Gastrocnemius medialis (tissue), 4 donors: ENCODE measurements at regions not wholly inside any gene's neighbourhood (a gene's known extent, or its start where the extent isn't known, plus 50 kb on each side); places are given as distances from the start of the nearest gene placed in this dataset.

Source experiments
- ATAC-seq, 2 donors: fragments of 150-250 bp; one replicate each; pipeline ENCODE4 v1.9.1; 2016
- DNase-seq, 2 donors: peaks; one replicate each; pipeline ENCODE4 v3.0.0-alpha.2; 2019
- H3K27ac ChIP-seq, 4 donors: fragments of 200-600 bp; sonication (generic); 1 replicate in 1 of 4; 2 replicates in 3 of 4; pipeline ENCODE4 v1.5.1; 2016 to 2018; ENCODE audit warnings: mild to moderate bottlenecking in 2 of 4, moderate library complexity in 1 of 4
- H3K27me3 ChIP-seq, 3 donors: fragments of 200-600 bp; sonication (generic) in 2 of 3; 1 replicate in 1 of 3; 2 replicates in 2 of 3; pipeline versions ENCODE4 v1.5.1 to v1.6.0; 2016 to 2019; ENCODE audit warnings: mild to moderate bottlenecking in 1 of 3, moderate library complexity in 1 of 3
- H3K36me3 ChIP-seq, 2 donors: fragments of 200-600 bp; sonication (generic) in 1 of 2; one replicate each; pipeline ENCODE4 v1.5.1; 2017 to 2018
- H3K4me1 ChIP-seq, 2 donors: fragments of 200-600 bp; sonication (generic) in 1 of 2; one replicate each; pipeline ENCODE4 v1.5.1; 2016 to 2017; ENCODE audit warnings: mild to moderate bottlenecking in 2 of 2
- H3K4me3 ChIP-seq, 4 donors: fragments of 200-600 bp; sonication (generic) in 3 of 4; 1 replicate in 1 of 4; 2 replicates in 3 of 4; pipeline ENCODE4 v1.5.1; 2016 to 2019; ENCODE audit warnings: mild to moderate bottlenecking in 2 of 4
- H3K9me3 ChIP-seq, 3 donors: fragments of 200-600 bp; sonication (generic) in 2 of 3; 1 replicate in 1 of 3; 2 replicates in 2 of 3; pipeline ENCODE4 v1.5.1; 2016 to 2019
- CTCF ChIP-seq, 5 experiments: fragments of 450-650 bp in 3 of 5; fragments of 200-600 bp in 2 of 5; sonication (generic) in 2 of 5; IDR thresholded peaks in 4 of 5; conservative IDR thresholded peaks in 1 of 5; 1 replicate in 4 of 5; 2 replicates in 1 of 5; pipeline ENCODE4 v1.5.1; 2016 to 2019; ENCODE audit warnings: antibody characterized with exemption in 5 of 5, mild to moderate bottlenecking in 3 of 5, moderate library complexity in 3 of 5
- POLR2A ChIP-seq, 2 donors: fragments of 450-650 bp; IDR thresholded peaks; one replicate each; pipeline ENCODE4 v1.6.1; 2017; ENCODE audit warnings: antibody characterized with exemption in 2 of 2, mild to moderate bottlenecking in 2 of 2, moderate library complexity in 2 of 2
- in situ Hi-C, 4 donors: fragments of 200-750 bp; cut with MboI; loops; one replicate each; pipeline versions ENCODE4 v1.15.0 to v1.8.0; 2017; ENCODE audit warnings: low sequenced_read_pairs in 4 of 4
- intact Hi-C: fragments of 100-400 bp; cut with DNase I; formaldehyde crosslinking; loops from one replicate; pipeline ENCODE4 v1.15.1; 2023; ENCODE audit warnings: low total_unique reads

- H3K4me1 ChIP-seq = no peaks in the 10 kb centered on the region
- in situ Hi-C loops = no loop called here
- TF ChIP-seq POLR2A (IDR thresholded peaks at IDR 0.05) (no peak), CTCF (IDR thresholded peaks at IDR 0.05 in 4 of 5, conservative IDR thresholded peaks at IDR 0.05 in 1 of 5) (no peak)
- no peaks in the 10 kb centered on the region for H3K9me3 ChIP-seq
- intact Hi-C loops = no loop called here
- no peaks in the 10 kb centered on the region for H3K36me3 ChIP-seq
- no peak overlapping the region for H3K4me3 ChIP-seq
- peaks cover 50 to 75% (median 53%) of the 10 kb centered on the region in 3 donors for H3K27me3 ChIP-seq
- H3K27ac ChIP-seq = no peak overlapping the region
- ATAC-seq (no peak), DNase-seq (no peak)
These were observed 69.6 kb upstream of the ZNF184 start for GRCh38 chr6:27542485-27542884.

GRCh38 chr6:27541933-27542297, 69.0 kb upstream of the ZNF184 start:
- Histone ChIP-seq H3K27ac (no peak overlapping the region), H3K9me3 (no peaks in the 10 kb centered on the region), H3K4me1 (no peaks in the 10 kb centered on the region), H3K36me3 (no peaks in the 10 kb centered on the region), H3K27me3 (peaks cover 44 to 69% (median 47%) of the 10 kb centered on the region in 3 donors), H3K4me3 (no peak overlapping the region)
- no peak for TF ChIP-seq CTCF (IDR thresholded peaks at IDR 0.05 in 4 of 5, conservative IDR thresholded peaks at IDR 0.05 in 1 of 5)
- no peak for TF ChIP-seq POLR2A (IDR thresholded peaks at IDR 0.05)
- ATAC-seq (no peak), DNase-seq (no peak)
- intact Hi-C loops = no loop called here
- in situ Hi-C loops = no loop called here

- H3K4me1 ChIP-seq = no peaks in the 10 kb centered on the region
- intact Hi-C loops = no loop called here
- no peak overlapping the region for H3K27ac ChIP-seq
- ATAC-seq = no peak
- in situ Hi-C loops = no loop called here
- H3K27me3 ChIP-seq = peaks cover 39 to 64% (median 43%) of the 10 kb centered on the region in 3 donors
- no peak for DNase-seq
- no peak overlapping the region for H3K4me3 ChIP-seq
- H3K36me3 ChIP-seq = no peaks in the 10 kb centered on the region
- no peaks in the 10 kb centered on the region for H3K9me3 ChIP-seq
- no peak for TF ChIP-seq POLR2A (IDR thresholded peaks at IDR 0.05)
These were observed 68.5 kb upstream of the ZNF184 start for GRCh38 chr6:27541212-27541932.

- H3K4me1 ChIP-seq = no peaks in the 10 kb centered on the region
- intact Hi-C loops = no loop called here
- H3K27me3 ChIP-seq = peaks cover 21 to 45% (median 28%) of the 10 kb centered on the region in 3 donors
These were observed 66.6 kb upstream of the ZNF184 start for GRCh38 chr6:27539551-27539950.

More at GRCh38 chr6:27539551-27539950, 66.6 kb upstream of the ZNF184 start:
- Histone ChIP-seq H3K9me3 (no peaks in the 10 kb centered on the region), H3K36me3 (no peaks in the 10 kb centered on the region), H3K27ac (no peak overlapping the region), H3K4me3 (no peak overlapping the region)
- DNase-seq (no peak), ATAC-seq (no peak)
- in situ Hi-C loops = no loop called here
- TF ChIP-seq CTCF (IDR thresholded peaks at IDR 0.05 in 4 of 5, conservative IDR thresholded peaks at IDR 0.05 in 1 of 5) = no peak
- TF ChIP-seq POLR2A (IDR thresholded peaks at IDR 0.05) = no peak
